ENCODE measurements at regions not wholly inside any gene's neighbourhood (a gene's known extent, or its start where the extent isn't known, plus 50 kb on each side); places are given as distances from the start of the nearest gene placed in this dataset.

- no peak overlapping the region for H3K9ac ChIP-seq (ENCODE audit: insufficient read depth, low read length)
- no peak for DNase-seq (ENCODE audit: low read depth in 2 of 2)
- H3K4me2 ChIP-seq (ENCODE audit: extremely low read depth, insufficient read depth, low read length): no peak overlapping the region
- H3K79me2 ChIP-seq (ENCODE audit: control insufficient read depth, insufficient read depth, low read length): no peaks in the 10 kb centered on the region
- no peak overlapping the region for H2AFZ ChIP-seq (ENCODE audit: low read length)
- no peaks in the 10 kb centered on the region for H3K9me3 ChIP-seq (ENCODE audit: control insufficient read depth, insufficient read depth, low read depth, low read length)
- no peaks in the 10 kb centered on the region for H3K27me3 ChIP-seq (ENCODE audit: control insufficient read depth, insufficient read depth, low read length)
- no peaks in the 10 kb centered on the region for H3K36me3 ChIP-seq (ENCODE audit: control insufficient read depth, insufficient read depth, low read length)
- no peak overlapping the region for H3K27ac ChIP-seq (ENCODE audit: insufficient read depth, low read length)
- no peak overlapping the region for H3K4me3 ChIP-seq (replicated peaks in 1 of 4; ENCODE audit: control extremely low read depth in 1 of 4, insufficient read depth in 1 of 4, low read depth in 3 of 4, low read length in 4 of 4)
- H3K4me1 ChIP-seq (ENCODE audit: control insufficient read depth, extremely low read depth, insufficient read depth, low read length): no peaks in the 10 kb centered on the region
- TF ChIP-seq EZH2 (IDR thresholded peaks at IDR 0.05; ENCODE audit: low read length, missing control alignments): no peak
- TF ChIP-seq CTCF (conservative IDR thresholded peaks at IDR 0.05 in 1 of 2, IDR thresholded peaks at IDR 0.05 in 1 of 2; ENCODE audit: low read depth in 1 of 2, low read length in 2 of 2): no peak
- H4K20me1 ChIP-seq (ENCODE audit: control insufficient read depth, extremely low read depth, insufficient read depth, low read length): no peaks in the 10 kb centered on the region
Measured at GRCh38 chr5:6266671-6267197, 111.6 kb downstream of the MED10 start.

DNA sequence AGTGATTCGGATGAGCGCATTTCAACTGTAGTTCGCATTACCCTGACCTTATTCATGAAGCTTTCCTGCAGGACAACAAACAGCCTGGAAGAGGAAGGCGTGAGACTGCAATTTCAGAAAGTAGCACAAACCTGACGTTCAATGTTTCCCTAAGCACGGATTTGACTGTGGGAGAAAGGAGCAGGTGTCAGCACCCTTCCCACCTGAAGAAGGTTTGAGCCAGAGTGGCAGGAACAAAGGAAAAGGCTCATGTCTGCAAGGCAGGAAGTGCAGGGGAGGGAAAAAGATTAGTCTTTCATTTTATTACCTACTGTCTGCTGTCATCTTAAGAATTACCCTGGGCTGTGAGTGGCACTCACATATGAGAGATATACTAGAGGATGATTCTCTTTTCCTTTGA is 114.0 kb downstream of the MED10 start:
- no peak for DNase-seq (ENCODE audit: low read depth in 2 of 2)
- no peak overlapping the region for H3K27ac ChIP-seq (ENCODE audit: insufficient read depth, low read length)
- no peaks in the 10 kb centered on the region for H3K36me3 ChIP-seq (ENCODE audit: control insufficient read depth, insufficient read depth, low read length)
- TF ChIP-seq CTCF (conservative IDR thresholded peaks at IDR 0.05 in 1 of 2, IDR thresholded peaks at IDR 0.05 in 1 of 2; ENCODE audit: low read depth in 1 of 2, low read length in 2 of 2): no peak
- TF ChIP-seq EZH2 (IDR thresholded peaks at IDR 0.05; ENCODE audit: low read length, missing control alignments): no peak
- H4K20me1 ChIP-seq (ENCODE audit: control insufficient read depth, extremely low read depth, insufficient read depth, low read length): no peaks in the 10 kb centered on the region
- H3K79me2 ChIP-seq (ENCODE audit: control insufficient read depth, insufficient read depth, low read length): no peaks in the 10 kb centered on the region
- H3K27me3 ChIP-seq (ENCODE audit: control insufficient read depth, insufficient read depth, low read length): no peaks in the 10 kb centered on the region
- H3K4me3 ChIP-seq (replicated peaks in 1 of 4; ENCODE audit: control extremely low read depth in 1 of 4, insufficient read depth in 1 of 4, low read depth in 3 of 4, low read length in 4 of 4): no peak overlapping the region
- no peaks in the 10 kb centered on the region for H3K4me1 ChIP-seq (ENCODE audit: control insufficient read depth, extremely low read depth, insufficient read depth, low read length)
- H3K4me2 ChIP-seq (ENCODE audit: extremely low read depth, insufficient read depth, low read length): no peak overlapping the region
- H2AFZ ChIP-seq (ENCODE audit: low read length): no peak overlapping the region
- no peaks in the 10 kb centered on the region for H3K9me3 ChIP-seq (ENCODE audit: control insufficient read depth, insufficient read depth, low read depth, low read length)
- H3K9ac ChIP-seq (ENCODE audit: insufficient read depth, low read length): no peak overlapping the region

- Histone ChIP-seq H3K4me1 (ENCODE audit: control insufficient read depth, extremely low read depth, insufficient read depth, low read length) (no peaks in the 10 kb centered on the region), H4K20me1 (ENCODE audit: control insufficient read depth, extremely low read depth, insufficient read depth, low read length) (no peaks in the 10 kb centered on the region), H3K9ac (ENCODE audit: insufficient read depth, low read length) (no peak overlapping the region), H3K9me3 (ENCODE audit: control insufficient read depth, insufficient read depth, low read depth, low read length) (no peaks in the 10 kb centered on the region), H3K36me3 (ENCODE audit: control insufficient read depth, insufficient read depth, low read length) (no peaks in the 10 kb centered on the region), H3K27ac (ENCODE audit: insufficient read depth, low read length) (no peak overlapping the region), H3K79me2 (ENCODE audit: control insufficient read depth, insufficient read depth, low read length) (no peaks in the 10 kb centered on the region), H3K27me3 (ENCODE audit: control insufficient read depth, insufficient read depth, low read length) (no peaks in the 10 kb centered on the region), H2AFZ (ENCODE audit: low read length) (no peak overlapping the region), H3K4me2 (ENCODE audit: extremely low read depth, insufficient read depth, low read length) (no peak overlapping the region), H3K4me3 (replicated peaks in 1 of 4; ENCODE audit: control extremely low read depth in 1 of 4, insufficient read depth in 1 of 4, low read depth in 3 of 4, low read length in 4 of 4) (no peak overlapping the region)
- no peak for TF ChIP-seq EZH2 (IDR thresholded peaks at IDR 0.05; ENCODE audit: low read length, missing control alignments)
- TF ChIP-seq CTCF (conservative IDR thresholded peaks at IDR 0.05 in 1 of 2, IDR thresholded peaks at IDR 0.05 in 1 of 2; ENCODE audit: low read depth in 1 of 2, low read length in 2 of 2): no peak
- no peak for DNase-seq (ENCODE audit: low read depth in 2 of 2)
Measured at GRCh38 chr5:6262651-6263363, 115.5 kb downstream of the MED10 start.

Measured in fibroblast of lung (primary cell).